ENCODE measurements at regions not wholly inside any gene's neighbourhood (a gene's known extent, or its start where the extent isn't known, plus 50 kb on each side); places are given as distances from the start of the nearest gene placed in this dataset.

DNA sequence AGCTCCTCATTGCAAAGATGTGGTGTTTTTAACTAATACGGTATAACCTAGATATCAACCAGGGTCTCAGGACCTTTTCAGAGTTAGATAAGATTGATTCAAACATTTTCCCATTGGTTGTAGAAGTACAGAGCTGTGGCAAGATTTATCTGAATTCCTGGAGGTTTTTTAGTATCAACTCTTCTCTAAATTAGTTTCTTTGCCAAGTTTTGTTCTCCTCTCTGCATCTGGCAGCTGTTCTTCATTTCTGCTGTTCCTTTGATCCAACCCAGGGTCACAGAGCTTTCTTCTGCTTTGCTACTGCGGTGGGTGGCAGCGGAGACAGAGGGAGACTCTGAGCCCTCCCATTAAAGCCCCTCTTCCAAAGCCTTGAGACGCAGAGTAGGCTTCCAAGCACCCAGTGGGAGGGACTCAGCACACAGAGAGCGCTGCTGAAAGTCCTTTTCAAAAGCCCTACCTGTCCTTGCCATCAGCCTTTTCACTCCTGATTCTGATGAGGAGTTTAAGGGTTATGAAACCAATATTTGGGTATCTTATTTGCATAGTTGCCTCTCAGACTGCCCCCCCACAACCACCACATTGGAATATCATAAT is 146.3 kb upstream of the EEPD1 start:
- DNase-seq (ENCODE audit: low read depth): no peak

DNA sequence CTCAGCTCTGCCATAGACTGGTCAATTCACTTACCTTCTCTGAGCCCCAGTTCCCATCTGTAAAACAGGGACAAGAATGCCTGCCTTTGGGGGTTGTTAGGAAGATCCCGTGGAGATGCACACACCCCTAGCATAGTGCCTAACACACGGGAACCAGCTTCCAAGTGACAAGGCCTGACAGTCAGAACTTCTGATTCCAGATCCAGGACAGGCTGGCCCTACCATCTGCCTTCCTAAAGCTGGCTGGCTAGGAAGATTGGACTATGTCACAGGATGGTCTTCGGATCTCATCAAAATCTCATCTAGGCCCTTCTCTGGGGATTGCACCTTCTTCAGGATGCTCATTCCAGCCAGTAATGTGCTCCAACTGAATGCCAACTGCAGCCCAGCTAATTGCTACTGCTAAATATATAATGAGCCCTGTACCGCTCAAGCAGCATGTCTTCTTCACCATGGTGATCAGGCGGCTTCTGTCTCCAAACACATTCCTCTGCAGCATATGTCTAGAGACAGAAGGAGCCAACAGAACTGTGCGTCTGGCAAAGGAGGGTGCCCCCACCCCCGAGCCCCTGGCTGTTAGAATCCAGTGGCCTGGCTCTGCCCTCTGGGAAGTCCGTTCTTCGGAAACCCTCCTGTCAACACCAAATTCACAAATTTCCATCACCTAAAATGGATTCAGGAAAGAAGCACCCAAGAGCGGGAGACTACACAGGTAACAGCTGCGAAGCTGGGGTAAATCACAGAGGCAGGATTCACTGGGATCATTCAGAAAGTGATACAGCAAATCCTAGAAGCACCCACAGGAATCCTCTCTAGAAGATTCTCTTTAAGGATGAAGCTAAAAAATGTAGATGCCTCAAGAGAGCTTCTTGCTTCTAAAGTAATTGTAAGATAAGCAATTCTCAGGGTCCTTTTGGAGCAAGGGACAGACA is 142.1 kb upstream of the EEPD1 start:
- no peak for DNase-seq (ENCODE audit: low read depth)

DNA sequence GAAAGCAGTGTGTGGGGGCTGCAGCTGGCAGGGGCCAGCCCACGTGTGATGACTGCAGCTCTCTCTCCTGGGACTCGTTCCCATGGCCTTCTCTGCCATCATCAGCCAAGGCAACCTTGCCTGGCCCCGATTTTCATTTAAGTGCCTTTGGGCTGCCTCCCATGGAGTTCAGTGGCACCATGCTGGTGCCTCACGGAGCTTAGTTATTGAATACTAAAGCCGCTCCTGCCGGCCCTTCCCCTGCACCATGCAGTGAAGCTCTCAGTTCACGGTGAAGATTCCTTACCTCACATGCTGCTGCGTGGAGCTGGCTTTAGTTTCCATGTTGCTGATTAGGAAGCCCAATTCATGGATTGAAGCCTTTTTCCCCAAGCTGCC is 141.5 kb upstream of the EEPD1 start:
- no peak for DNase-seq (ENCODE audit: low read depth)

DNA sequence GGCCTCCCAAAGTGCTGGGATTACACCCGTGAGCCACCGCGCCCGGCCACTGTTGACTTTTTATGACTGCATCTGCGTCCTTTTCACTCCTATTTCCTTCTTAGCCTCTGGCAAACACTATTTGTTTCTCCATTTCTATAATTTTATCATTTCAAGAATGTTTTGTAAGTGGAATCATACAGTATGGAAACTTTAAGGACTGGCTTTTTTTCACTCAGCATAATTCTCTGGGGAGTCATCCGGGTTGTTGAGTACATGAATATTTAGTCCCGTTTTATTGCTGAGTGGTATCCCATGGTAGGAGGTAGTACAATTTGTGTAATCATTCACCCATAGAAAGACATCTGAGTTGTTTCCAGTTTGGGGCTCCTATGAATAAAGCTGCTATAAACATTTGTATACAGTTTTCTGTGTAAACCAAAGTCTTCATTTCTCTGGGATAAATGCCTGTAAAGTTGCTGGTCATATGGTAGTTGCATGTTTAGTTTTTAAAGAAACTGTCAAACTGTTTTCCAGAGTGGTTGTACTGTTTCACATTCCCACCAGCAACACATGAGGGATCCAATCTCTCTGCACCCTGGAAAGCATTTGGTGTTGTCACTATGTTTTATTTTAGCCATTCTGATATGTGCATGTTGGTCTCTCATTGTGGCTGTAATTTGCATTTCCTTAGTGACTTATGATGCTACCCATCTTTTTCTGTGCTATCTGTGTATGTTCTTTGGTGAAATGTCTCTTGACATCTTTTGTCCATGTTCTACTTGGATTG is 139.6 kb upstream of the EEPD1 start:
- no peak for DNase-seq (ENCODE audit: low read depth)

DNA sequence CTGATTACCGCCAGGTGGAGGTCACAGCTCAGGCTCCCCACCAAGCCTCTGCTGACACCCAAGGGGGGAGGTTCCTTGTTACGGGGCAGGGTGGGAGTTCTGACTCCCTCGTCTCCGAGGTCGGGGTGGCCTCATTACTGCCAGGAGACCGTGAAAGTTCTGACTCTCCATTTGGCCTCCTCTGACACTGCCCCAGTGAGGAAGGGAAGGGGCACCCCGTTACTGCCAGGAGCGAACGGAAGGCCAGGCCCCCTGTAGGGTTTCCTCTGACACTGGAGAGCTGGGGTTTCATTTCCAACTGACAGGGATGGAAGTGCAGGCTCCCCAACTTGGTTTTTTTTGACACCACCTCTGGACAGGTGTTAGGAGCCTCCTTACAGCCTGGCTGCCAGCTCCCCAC is 138.1 kb upstream of the EEPD1 start:
- no peak for DNase-seq (ENCODE audit: low read depth)

DNA sequence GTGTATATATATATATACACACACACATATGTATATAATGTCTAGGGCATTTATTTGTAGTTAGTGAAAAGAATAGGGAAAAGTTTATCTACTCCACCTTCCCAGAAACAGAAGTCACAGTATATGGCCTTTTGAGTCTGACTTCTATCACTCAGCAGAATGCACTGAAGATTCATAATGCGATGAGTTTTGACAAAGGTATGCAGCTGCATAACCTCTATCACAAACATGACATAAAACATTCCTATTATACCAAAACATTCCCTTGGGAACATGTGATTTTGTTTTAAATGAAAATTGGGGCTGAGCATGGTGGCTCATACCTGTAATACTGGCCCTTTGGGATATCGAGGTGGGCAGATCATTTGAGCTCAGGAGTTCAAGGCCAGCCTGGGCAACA is 137.3 kb upstream of the EEPD1 start:
- no peak for DNase-seq (ENCODE audit: low read depth)

DNA sequence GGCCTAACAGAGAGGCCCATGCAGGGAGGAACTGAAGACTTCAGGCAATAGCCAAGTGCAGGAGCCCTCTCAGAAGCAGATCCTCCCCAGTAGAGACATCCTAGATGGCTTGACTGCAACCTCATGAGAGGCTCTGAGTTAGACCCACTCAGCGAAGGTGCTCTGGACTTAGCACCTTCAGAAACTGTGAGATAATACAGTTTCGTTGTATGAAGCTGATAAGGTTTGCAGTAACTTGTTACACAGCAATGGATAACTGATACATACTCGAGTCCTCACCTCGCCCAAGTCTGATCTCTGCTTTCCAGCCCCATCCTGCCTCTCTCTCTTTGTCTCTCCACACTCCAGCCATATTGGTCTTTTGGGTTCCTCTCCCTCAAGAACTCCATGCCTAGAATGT is 136.4 kb upstream of the EEPD1 start:
- DNase-seq (ENCODE audit: low read depth): no peak

DNA sequence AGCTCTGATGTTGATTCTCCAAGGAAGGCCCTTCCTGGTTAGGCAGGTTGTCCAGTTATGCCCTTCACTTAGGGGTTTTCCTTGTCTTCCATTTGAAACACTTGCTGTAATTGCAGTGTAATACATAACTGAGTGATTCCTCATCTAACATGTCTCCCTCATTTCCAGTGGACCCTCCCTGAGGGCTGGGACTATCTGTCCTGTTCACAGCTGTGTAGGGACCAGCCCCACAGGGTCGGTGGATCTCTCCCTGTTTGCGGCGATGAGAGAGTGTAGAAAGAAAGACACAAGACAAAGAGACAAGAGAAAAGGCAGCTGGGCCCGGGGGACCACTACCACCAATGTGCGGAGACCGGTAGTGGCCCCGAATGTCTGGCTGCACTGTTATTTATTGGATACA is 135.9 kb upstream of the EEPD1 start:
- no peak for DNase-seq (ENCODE audit: low read depth)

DNA sequence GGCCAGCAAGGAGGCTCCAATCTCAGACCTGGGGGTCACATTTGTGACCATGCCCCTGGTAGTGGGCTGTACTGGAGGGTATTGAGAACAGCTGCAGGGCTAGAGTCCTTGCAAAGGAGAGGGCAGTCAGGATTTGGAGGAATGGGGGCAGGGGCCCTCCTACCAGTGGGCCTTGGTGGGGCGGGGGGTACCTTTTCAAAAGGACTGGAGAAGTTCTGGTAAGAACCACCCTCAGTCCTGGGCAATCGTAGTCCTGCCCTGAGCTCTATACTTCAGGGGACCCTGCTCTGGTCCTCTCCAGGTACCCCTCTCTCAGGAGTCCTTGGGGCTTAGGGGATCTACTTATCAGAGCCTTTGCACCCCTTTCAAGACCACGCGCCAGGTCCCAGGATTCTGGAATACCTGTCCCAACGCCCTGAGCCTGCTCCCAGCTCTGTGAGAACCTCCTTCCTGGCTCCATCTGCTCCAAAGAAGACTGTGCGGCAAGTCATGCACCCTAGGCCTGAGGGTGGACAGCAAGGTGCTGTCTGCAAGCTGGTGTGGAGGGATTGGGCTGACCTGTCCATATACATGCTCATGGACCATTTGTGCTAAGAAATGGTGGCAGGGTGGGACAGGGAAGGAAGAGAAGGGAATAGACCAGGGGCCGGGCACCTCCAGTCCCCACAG is 134.1 kb upstream of the EEPD1 start:
- no peak for DNase-seq (ENCODE audit: low read depth)

DNA sequence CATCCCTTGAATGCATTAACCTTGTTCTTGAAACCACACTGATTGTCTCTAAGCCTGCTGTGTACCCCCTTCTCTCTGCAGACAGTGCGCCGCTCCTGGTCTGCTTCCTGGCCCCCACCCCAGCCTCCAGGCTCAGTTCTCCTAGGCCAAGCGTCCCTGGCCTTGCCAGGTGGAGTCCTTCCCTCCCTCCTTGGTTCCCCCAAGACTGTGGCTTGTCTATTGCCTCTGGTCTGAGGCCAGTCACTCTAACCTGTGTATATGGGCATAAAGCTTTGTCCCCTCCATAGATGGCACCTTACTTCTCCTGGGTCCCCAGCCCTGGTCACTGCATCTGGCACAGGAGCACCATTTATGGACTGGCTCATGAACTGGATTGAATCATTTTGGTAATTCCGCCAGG is 133.5 kb upstream of the EEPD1 start:
- no peak for DNase-seq (ENCODE audit: low read depth)

DNA sequence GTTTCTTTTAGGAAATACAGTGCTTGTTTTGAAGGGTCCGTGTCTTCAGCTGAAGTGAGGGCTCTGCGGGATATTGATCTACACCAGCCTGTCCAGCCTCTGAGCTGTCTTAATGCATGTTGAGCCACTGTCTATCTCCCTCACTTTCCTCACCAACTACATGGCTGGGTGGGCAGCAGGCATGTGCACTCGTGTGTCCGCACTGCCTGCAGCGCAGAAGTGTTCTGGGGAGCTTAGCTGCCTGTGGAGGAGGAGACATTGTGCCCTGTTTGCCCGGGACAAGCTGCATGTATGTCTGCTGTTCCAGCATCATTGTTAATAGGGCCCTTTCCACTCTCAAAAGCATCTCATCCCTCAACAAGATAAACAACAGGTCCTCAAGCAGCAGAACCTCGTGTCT is 133.1 kb upstream of the EEPD1 start:
- no peak for DNase-seq (ENCODE audit: low read depth)

DNA sequence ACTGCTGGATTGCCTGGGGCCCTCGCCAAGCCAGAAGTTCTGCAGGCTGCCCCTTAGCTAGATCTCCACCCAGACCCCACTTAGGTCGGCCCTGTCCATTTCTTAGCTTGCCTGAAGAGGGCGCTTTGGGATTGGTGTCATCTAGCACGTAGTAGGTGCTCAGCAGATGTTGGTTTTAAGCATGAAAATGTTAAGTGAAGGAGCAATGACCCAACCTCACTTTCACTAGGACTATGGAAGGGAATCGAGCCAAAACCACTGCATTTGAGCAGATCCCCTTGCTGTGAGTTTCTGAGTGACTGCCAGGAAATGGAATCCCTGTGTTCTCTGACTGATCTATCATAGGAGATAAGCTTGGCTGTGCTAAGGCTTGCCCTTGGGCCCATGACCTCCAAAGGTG is 131.7 kb upstream of the EEPD1 start:
- DNase-seq (ENCODE audit: low read depth): no peak

DNA sequence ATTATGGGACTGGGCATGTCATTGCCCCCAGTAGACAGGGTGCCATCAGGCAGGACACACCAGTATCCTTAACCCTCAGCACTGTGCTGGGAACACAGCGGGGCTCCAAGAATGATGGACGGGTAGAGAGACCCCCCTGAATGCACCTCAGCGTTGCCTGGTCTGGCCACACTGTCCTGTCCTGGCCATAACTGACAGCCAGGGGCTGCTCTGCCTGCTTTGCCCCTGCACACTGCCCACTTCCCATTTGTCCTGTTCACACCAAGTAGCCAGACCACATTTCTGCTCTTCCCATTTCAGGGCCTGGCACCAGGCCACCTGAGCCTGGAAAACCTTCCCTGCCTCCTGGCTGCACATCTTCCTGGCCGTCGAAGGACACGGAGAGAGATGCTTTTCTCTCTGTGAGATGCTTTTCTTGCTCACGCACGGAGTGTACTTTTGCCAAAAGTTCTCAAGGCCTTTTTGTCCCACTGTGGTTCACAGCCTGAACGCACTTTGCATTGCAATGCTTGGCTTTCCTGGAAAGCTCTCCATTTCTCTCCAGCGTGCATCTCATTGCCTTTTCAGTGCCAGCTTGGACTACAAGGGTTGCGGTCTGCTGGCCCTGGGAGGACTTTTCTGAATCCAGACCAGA is 131.0 kb upstream of the EEPD1 start:
- DNase-seq (ENCODE audit: low read depth): no peak

DNA sequence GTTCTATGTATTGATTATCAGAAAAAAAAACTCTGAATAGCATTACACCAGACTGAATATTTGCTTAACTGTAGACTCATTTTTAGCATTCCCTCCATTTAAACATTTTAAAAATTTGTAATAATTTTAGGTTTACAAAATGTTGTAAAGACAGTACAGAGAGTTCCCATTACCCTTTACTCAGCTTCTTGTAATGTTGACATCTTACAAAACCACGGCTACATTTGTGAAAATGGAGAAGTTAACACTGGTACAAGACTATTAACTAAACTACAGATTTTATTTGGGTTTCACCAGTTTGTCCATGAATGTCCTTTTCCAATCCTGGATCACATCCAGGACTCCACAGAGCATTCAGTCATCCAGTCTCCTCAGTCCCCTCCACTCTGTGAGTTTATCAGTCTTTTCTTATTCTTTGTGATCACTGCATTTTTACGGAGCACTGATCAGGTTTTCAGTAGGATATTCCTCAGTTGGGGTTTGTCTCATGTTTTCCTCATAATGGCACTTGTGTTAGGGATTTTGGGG is 130.0 kb upstream of the EEPD1 start:
- no peak for DNase-seq (ENCODE audit: low read depth)

DNA sequence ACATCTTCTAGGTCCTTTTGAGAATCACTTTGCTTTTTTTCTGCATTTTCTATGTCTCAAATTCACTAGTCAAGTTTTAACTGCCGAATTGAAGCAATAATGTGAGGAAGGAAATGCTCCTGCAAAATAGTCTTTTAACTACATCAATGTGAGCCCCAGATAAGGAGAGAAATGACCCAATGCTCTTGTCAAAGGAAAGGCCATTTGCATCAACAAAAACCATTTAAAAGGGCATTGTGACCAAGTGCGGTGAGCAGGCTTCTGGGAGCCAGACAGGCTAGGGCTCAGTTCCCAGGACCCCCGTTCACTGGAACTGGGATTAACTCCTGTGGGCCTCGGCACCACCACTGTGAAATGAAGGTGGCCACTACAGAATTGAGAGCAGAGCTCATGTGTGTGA is 127.9 kb upstream of the EEPD1 start:
- DNase-seq (ENCODE audit: low read depth): no peak

DNA sequence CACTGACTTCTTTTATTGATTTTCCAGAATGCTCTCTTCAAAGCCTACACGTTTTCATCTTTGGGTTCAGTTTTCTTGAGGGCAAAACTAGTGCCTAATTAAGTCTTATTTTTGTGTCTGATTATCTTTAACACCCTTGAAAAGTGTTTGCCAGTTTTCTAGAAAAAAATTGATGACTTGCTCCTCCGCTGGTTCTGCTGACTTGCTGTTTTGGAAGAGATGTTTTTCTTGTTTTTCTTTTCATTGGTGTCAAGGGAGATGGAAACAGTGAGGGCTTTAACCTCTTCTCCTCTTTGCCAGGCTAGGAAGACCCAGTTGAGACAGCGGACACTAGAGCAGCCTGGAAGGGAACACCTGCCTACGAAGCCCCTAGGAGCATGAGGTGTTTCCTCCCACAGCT is 123.7 kb upstream of the EEPD1 start:
- DNase-seq (ENCODE audit: low read depth): no peak

DNA sequence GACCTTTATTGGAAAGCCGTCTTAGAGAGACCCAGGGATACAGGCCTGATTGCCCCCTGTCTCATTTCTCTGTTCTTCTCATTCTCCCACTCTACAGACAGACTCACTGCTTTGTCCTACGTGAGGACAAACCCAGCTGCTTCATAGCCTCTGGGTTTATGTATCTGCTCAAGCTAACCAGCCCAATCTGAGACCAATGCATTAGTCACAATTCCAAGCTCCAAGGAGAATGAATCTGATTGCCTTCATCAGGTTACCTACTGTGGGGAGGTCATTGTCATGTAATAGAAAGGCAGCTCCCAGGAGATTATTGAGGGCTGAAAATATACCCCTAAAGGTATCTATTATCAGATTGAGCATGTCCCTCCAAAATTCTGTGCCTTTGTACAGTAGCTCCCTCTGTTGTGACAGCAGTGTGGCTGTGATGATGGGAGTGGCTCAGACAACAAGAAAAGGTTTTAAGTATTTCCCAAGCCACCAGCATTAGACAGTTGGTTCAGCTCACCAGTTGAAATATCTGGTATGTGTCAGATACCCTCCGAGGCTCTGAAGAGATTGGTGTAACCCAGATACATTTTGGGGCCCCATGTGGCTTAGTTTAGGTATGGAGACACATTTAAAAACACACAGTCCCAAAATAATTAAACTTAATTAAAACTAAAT is 123.1 kb upstream of the EEPD1 start:
- DNase-seq (ENCODE audit: low read depth): no peak

DNA sequence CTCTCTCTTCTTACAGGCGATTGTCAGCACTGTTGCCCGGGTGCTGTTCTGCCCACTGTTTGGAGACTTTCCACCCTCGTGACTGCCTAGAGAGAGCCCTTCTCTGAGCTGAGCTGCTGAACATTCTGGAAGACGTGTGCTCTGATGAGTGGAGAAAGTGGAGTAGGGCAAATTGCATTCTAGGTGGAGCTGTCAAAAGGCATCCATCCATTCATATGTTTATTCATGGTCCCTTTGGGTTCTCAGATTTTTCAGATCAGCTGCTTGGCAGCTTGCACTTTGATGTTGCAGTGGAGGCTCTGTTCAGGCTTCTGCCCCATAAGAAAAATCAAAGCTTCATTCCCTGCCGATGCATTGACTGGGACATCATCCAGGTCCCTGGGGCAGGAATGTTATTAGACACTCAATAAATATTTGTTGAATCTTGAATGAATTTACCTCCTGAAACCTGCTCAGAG is 120.7 kb upstream of the EEPD1 start:
- DNase-seq (ENCODE audit: low read depth): no peak

DNA sequence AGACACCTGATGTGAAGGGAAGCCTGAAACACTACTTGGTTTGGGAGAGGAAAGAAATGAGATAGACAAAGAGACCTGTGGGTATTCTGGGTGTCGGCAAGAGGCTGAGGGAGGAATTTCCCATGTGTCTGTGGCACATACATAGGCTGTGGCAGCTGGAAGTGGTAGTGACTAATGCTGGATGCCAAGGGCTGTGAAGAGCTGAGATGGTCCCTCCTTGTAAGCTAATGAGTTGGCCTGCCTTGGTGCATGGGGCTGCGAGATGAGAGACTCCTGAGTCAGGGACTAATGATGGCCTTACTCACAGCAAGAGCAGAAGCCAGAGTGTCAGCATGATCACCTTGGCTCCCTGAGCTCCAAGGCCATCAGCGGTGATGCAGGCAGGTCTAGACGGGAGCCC is 119.0 kb upstream of the EEPD1 start:
- no peak for DNase-seq (ENCODE audit: low read depth)

DNA sequence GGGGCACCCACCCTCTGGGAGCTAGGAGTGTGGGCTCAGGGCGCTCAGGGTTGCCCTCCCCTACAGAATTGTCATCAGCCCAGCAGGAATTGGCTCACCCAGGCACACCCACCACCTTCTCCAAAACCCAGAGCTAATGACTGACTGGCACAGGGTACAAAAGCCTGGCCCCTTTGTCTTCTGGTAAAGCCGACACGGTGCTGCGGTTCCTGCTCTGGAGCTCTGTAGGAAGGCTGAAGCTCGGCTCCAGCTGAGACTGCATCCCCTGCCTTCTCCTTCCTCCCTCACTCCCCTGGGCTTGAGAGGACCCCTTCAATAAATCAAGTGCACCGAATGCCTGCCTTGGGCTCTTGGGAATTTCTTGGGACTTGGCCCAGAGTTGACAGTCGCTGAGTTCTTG is 117.9 kb upstream of the EEPD1 start:
- no peak for DNase-seq (ENCODE audit: low read depth)

DNA sequence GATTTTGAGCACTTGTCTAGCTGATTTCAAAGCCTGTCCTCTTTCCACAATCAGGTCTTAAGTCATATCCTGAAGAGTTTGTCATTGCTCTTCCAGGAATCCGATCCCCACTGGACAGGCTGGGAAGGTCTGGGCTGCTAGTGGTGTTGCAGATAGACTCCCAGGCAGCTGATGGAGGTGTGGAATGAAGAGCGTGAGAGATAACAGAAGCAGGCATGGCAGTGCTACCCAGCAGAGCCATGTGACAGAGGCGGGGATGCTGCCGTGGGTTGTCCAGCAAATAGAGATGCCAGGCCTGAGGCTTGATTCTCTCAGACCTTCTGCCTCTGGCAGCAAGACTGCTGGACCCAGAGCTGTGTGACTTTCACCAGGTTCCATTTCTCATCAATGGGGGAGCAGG is 116.5 kb upstream of the EEPD1 start:
- no peak for DNase-seq (ENCODE audit: low read depth)
